Parathyroid adenoma (tissue), 2 donors: ENCODE measurements at regions not wholly inside any gene's neighbourhood (a gene's known extent, or its start where the extent isn't known, plus 50 kb on each side); places are given as distances from the start of the nearest gene placed in this dataset.

Source experiments
- H2AFZ ChIP-seq: fragments of 300-600 bp; sonication (generic); one replicate; pipeline ENCODE4 v1.7.0; 2017; ENCODE audit warnings: antibody characterized with exemption, mild to moderate bottlenecking
- H3K27ac ChIP-seq: fragments of 300-600 bp; sonication (generic); one replicate; pipeline ENCODE4 v1.7.0; 2017
- H3K27me3 ChIP-seq: fragments of 300-600 bp; sonication (generic); one replicate; pipeline ENCODE4 v1.7.0; 2017; ENCODE audit warnings: low read length; ENCODE audit not compliant: control insufficient read depth, insufficient read depth
- H3K36me3 ChIP-seq: fragments of 300-600 bp; sonication (generic); one replicate; pipeline ENCODE4 v1.7.0; 2017; ENCODE audit warnings: low read length; ENCODE audit not compliant: control insufficient read depth, insufficient read depth
- H3K4me1 ChIP-seq: fragments of 300-600 bp; sonication (generic); one replicate; pipeline ENCODE4 v1.7.0; 2017; ENCODE audit warnings: control low read depth
- H3K4me2 ChIP-seq: fragments of 300-600 bp; sonication (generic); one replicate; pipeline ENCODE4 v1.7.0; 2017; ENCODE audit warnings: low read length
- H3K4me3 ChIP-seq: fragments of 300-600 bp; sonication (generic); one replicate; pipeline ENCODE4 v1.7.0; 2017; ENCODE audit warnings: low read depth, low read length
- H3K79me2 ChIP-seq: fragments of 300-600 bp; sonication (generic); one replicate; pipeline ENCODE4 v1.7.0; 2017; ENCODE audit warnings: control low read depth
- H3K9ac ChIP-seq: fragments of 300-600 bp; sonication (generic); one replicate; pipeline ENCODE4 v1.7.0; 2017; ENCODE audit warnings: mild to moderate bottlenecking
- H3K9me3 ChIP-seq: fragments of 300-600 bp; sonication (generic); one replicate; pipeline ENCODE4 v1.7.0; 2017; ENCODE audit warnings: low read length; ENCODE audit not compliant: control insufficient read depth
- CTCF ChIP-seq: fragments of 300-600 bp; sonication (generic); IDR thresholded peaks from one replicate; pipeline ENCODE4 v1.7.0; 2017; ENCODE audit warnings: antibody characterized with exemption, mild to moderate bottlenecking
- donor health status: primary hyperparathyroidism.

- Histone ChIP-seq H3K27me3 (no peaks in the 10 kb centered on the region), H3K9ac (no peak overlapping the region), H3K79me2 (no peaks in the 10 kb centered on the region), H3K4me1 (peaks cover 10% of the 10 kb centered on the region), H2AFZ (peak overlapping the region; percentile 90), H3K9me3 (no peaks in the 10 kb centered on the region), H3K4me2 (peak overlapping the region; percentile 82), H3K27ac (peak overlapping the region; percentile 70), H3K4me3 (peak overlapping the region; percentile 84), H3K36me3 (no peaks in the 10 kb centered on the region)
- no peak for TF ChIP-seq CTCF
Observed at GRCh38 chr4:41360214-41360920, 103.6 kb downstream of the UCHL1 start.

- Histone ChIP-seq H3K36me3 (no peaks in the 10 kb centered on the region), H3K27ac (peak overlapping the region; percentile 69), H3K4me2 (peak overlapping the region; percentile 82), H3K4me3 (peak overlapping the region; percentile 84), H3K4me1 (peaks cover 12% of the 10 kb centered on the region), H2AFZ (peak overlapping the region; percentile 84), H3K79me2 (no peaks in the 10 kb centered on the region), H3K27me3 (no peaks in the 10 kb centered on the region), H3K9me3 (no peaks in the 10 kb centered on the region), H3K9ac (no peak overlapping the region)
- TF ChIP-seq CTCF, result no peak
Observed at GRCh38 chr4:41360921-41361793, 104.4 kb downstream of the UCHL1 start.

GRCh38 chr4:41361794-41362526, 105.2 kb downstream of the UCHL1 start:
- no peaks in the 10 kb centered on the region for H3K9me3 ChIP-seq
- H3K4me2 ChIP-seq, result peak overlapping the region; percentile 82
- H3K79me2 ChIP-seq, result no peaks in the 10 kb centered on the region
- H3K4me3 ChIP-seq, result peak overlapping the region; percentile 84
- H3K9ac ChIP-seq, result no peak overlapping the region
- H2AFZ ChIP-seq, result peak overlapping the region; percentile 84
- no peaks in the 10 kb centered on the region for H3K36me3 ChIP-seq
- H3K27ac ChIP-seq, result peak overlapping the region; percentile 69
- TF ChIP-seq CTCF, result no peak
- peaks cover 12% of the 10 kb centered on the region for H3K4me1 ChIP-seq
- no peaks in the 10 kb centered on the region for H3K27me3 ChIP-seq

GRCh38 chr4:41362621-41363383, 106.1 kb downstream of the UCHL1 start:
- Histone ChIP-seq H3K36me3 (no peaks in the 10 kb centered on the region), H3K79me2 (no peaks in the 10 kb centered on the region), H3K9me3 (no peaks in the 10 kb centered on the region), H3K9ac (no peak overlapping the region), H3K27me3 (no peaks in the 10 kb centered on the region), H3K4me1 (peaks cover 12% of the 10 kb centered on the region), H3K4me3 (peak overlapping the region; percentile 84), H3K4me2 (no peak overlapping the region), H2AFZ (no peak overlapping the region), H3K27ac (peak overlapping the region; percentile 29)
- no peak for TF ChIP-seq CTCF
